ENCODE measurements at regions not wholly inside any gene's neighbourhood (a gene's known extent, or its start where the extent isn't known, plus 50 kb on each side); places are given as distances from the start of the nearest gene placed in this dataset.

DNA sequence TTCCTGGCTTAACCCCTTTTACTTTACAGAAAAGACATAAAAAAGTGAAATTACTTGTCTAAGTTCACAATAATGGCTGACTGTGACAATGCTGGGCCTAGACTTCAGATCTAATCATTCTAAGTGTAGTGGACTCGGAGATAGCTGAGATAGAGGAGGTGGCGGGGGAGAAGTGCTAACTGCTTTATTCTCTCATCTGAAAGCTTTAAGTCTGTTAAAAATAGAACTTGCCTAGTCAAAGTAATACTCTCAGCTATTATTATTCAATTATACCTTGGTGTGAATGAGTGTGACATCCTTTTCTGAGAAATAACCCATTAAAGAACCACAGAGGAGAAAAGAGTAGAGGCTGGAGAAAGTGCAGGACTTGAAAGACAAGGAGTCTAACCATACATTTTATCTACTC lies 96.1 kb upstream of the OLIG2 start:
- H3K4me3 Mint-ChIP-seq: no peak overlapping the region
- peaks cover 8% of the 10 kb centered on the region for H3K9me3 Mint-ChIP-seq
- ChIA-PET CTCF (interaction anchor here (1.5 to 5.3 kb wide), 2 partner anchors 11 to 13 kb away, joined by 4 to 25 read pairs; no protein-coding TSS in a partner anchor), POLR2A (no interaction called here)
- peaks cover 2% of the 10 kb centered on the region; the same call in 1 of the 2 replicates for H3K4me1 Mint-ChIP-seq
- H3K36me3 Mint-ChIP-seq: peaks cover 4% of the 10 kb centered on the region
- no peak overlapping the region for H3K27ac Mint-ChIP-seq
- TF ChIP-seq, protein P1, sequence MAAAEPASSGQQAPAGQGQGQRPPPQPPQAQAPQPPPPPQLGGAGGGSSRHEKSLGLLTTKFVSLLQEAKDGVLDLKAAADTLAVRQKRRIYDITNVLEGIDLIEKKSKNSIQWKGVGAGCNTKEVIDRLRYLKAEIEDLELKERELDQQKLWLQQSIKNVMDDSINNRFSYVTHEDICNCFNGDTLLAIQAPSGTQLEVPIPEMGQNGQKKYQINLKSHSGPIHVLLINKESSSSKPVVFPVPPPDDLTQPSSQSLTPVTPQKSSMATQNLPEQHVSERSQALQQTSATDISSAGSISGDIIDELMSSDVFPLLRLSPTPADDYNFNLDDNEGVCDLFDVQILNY (CRISPR knock-in tag; IDR thresholded peaks at IDR 0.05): no peak
- TF ChIP-seq ZNF423 (CRISPR knock-in tag; IDR thresholded peaks at IDR 0.05) (no peak), GTF2I (CRISPR knock-in tag; conservative IDR thresholded peaks at IDR 0.05) (no peak), NFYB (CRISPR knock-in tag; conservative IDR thresholded peaks at IDR 0.05; ENCODE audit: low read depth) (no peak), CDX4 (CRISPR knock-in tag; IDR thresholded peaks at IDR 0.05; ENCODE audit: borderline replicate concordance) (no peak), GABPB1 (CRISPR knock-in tag; IDR thresholded peaks at IDR 0.05) (no peak), SMAD3 (CRISPR knock-in tag; IDR thresholded peaks at IDR 0.05; ENCODE audit: borderline replicate concordance) (no peak), ZNF263 (CRISPR knock-in tag; IDR thresholded peaks at IDR 0.05; ENCODE audit: low read depth) (no peak), CREB1 (CRISPR knock-in tag; IDR thresholded peaks at IDR 0.05) (no peak)
- TF ChIP-seq, protein P2, sequence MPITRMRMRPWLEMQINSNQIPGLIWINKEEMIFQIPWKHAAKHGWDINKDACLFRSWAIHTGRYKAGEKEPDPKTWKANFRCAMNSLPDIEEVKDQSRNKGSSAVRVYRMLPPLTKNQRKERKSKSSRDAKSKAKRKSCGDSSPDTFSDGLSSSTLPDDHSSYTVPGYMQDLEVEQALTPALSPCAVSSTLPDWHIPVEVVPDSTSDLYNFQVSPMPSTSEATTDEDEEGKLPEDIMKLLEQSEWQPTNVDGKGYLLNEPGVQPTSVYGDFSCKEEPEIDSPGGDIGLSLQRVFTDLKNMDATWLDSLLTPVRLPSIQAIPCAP (CRISPR knock-in tag; IDR thresholded peaks at IDR 0.05): no peak
- TF ChIP-seq, protein P3, sequence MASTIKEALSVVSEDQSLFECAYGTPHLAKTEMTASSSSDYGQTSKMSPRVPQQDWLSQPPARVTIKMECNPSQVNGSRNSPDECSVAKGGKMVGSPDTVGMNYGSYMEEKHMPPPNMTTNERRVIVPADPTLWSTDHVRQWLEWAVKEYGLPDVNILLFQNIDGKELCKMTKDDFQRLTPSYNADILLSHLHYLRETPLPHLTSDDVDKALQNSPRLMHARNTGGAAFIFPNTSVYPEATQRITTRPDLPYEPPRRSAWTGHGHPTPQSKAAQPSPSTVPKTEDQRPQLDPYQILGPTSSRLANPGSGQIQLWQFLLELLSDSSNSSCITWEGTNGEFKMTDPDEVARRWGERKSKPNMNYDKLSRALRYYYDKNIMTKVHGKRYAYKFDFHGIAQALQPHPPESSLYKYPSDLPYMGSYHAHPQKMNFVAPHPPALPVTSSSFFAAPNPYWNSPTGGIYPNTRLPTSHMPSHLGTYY (CRISPR knock-in tag; IDR thresholded peaks at IDR 0.05): no peak
- 0 out of 2 replicates have a peak, but pooled peaks cover under 1% of the 10 kb centered on the region for H3K27me3 Mint-ChIP-seq (ENCODE audit: low read depth)
- DNase-seq (ENCODE audit: low spot score) (no peak), ATAC-seq (no peak)

DNA sequence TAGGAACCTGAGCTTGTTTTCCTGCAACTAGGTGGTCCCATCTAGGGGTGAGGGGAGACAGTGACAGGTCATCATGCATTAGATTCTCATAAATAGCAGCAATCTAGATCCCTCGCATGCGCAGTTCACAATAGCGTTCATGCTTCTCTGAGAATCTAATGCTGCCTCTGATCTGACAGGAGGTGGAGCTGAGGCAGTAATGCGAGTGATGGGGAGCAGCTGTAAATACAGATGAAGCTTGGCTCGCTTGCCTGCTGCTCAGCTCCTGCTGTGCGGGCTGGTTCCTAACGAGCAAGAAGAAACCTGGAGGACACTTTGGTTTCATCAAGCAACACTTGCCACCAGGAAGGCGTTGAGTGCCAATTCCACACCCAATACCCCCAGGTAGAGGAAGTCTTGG lies 95.1 kb upstream of the OLIG2 start:
- no peak overlapping the region for H3K4me3 Mint-ChIP-seq
- CTCF ChIA-PET: interaction anchor here (0.6 to 5.3 kb wide), 4 partner anchors 9 to 514 kb away, joined by 3 to 25 read pairs (median 4); no protein-coding TSS in a partner anchor
- no peak overlapping the region for H3K27ac Mint-ChIP-seq
- no peaks in the 10 kb centered on the region for H3K36me3 Mint-ChIP-seq
- ATAC-seq (no peak), DNase-seq (ENCODE audit: low spot score) (no peak)
- peaks cover 2% of the 10 kb centered on the region; the same call in 1 of the 2 replicates for H3K4me1 Mint-ChIP-seq
- no peaks in the 10 kb centered on the region for H3K9me3 Mint-ChIP-seq
- POLR2A ChIA-PET: no interaction called here
- no peaks in the 10 kb centered on the region for H3K27me3 Mint-ChIP-seq (ENCODE audit: low read depth)
- TF ChIP-seq AR (CRISPR knock-in tag; IDR thresholded peaks at IDR 0.05) (no peak), NFE2L1 (CRISPR knock-in tag; IDR thresholded peaks at IDR 0.05) (no peak), HMGA2 (CRISPR knock-in tag; IDR thresholded peaks at IDR 0.05) (no peak), SOX15 (CRISPR knock-in tag; IDR thresholded peaks at IDR 0.05) (no peak), E2F1 (CRISPR knock-in tag; IDR thresholded peaks at IDR 0.05) (no peak), ZNF138 (CRISPR knock-in tag; conservative IDR thresholded peaks at IDR 0.05) (no peak), ESRRA (CRISPR knock-in tag; IDR thresholded peaks at IDR 0.05; ENCODE audit: borderline replicate concordance) (no peak), JAZF1 (CRISPR knock-in tag; IDR thresholded peaks at IDR 0.05) (no peak), CREB1 (CRISPR knock-in tag; IDR thresholded peaks at IDR 0.05) (no peak), GTF2I (CRISPR knock-in tag; conservative IDR thresholded peaks at IDR 0.05) (no peak)
- TF ChIP-seq, protein P4, sequence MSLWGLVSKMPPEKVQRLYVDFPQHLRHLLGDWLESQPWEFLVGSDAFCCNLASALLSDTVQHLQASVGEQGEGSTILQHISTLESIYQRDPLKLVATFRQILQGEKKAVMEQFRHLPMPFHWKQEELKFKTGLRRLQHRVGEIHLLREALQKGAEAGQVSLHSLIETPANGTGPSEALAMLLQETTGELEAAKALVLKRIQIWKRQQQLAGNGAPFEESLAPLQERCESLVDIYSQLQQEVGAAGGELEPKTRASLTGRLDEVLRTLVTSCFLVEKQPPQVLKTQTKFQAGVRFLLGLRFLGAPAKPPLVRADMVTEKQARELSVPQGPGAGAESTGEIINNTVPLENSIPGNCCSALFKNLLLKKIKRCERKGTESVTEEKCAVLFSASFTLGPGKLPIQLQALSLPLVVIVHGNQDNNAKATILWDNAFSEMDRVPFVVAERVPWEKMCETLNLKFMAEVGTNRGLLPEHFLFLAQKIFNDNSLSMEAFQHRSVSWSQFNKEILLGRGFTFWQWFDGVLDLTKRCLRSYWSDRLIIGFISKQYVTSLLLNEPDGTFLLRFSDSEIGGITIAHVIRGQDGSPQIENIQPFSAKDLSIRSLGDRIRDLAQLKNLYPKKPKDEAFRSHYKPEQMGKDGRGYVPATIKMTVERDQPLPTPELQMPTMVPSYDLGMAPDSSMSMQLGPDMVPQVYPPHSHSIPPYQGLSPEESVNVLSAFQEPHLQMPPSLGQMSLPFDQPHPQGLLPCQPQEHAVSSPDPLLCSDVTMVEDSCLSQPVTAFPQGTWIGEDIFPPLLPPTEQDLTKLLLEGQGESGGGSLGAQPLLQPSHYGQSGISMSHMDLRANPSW (CRISPR knock-in tag; conservative IDR thresholded peaks at IDR 0.05; ENCODE audit: low read depth): no peak
- TF ChIP-seq, protein P5, sequence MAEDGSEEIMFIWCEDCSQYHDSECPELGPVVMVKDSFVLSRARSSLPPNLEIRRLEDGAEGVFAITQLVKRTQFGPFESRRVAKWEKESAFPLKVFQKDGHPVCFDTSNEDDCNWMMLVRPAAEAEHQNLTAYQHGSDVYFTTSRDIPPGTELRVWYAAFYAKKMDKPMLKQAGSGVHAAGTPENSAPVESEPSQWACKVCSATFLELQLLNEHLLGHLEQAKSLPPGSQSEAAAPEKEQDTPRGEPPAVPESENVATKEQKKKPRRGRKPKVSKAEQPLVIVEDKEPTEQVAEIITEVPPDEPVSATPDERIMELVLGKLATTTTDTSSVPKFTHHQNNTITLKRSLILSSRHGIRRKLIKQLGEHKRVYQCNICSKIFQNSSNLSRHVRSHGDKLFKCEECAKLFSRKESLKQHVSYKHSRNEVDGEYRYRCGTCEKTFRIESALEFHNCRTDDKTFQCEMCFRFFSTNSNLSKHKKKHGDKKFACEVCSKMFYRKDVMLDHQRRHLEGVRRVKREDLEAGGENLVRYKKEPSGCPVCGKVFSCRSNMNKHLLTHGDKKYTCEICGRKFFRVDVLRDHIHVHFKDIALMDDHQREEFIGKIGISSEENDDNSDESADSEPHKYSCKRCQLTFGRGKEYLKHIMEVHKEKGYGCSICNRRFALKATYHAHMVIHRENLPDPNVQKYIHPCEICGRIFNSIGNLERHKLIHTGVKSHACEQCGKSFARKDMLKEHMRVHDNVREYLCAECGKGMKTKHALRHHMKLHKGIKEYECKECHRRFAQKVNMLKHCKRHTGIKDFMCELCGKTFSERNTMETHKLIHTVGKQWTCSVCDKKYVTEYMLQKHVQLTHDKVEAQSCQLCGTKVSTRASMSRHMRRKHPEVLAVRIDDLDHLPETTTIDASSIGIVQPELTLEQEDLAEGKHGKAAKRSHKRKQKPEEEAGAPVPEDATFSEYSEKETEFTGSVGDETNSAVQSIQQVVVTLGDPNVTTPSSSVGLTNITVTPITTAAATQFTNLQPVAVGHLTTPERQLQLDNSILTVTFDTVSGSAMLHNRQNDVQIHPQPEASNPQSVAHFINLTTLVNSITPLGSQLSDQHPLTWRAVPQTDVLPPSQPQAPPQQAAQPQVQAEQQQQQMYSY (CRISPR knock-in tag; IDR thresholded peaks at IDR 0.05): no peak
